GM12878 (cell line): ENCODE measurements at regions not wholly inside any gene's neighbourhood (a gene's known extent, or its start where the extent isn't known, plus 50 kb on each side); places are given as distances from the start of the nearest gene placed in this dataset.

Experiments
- ATAC-seq: fragments of 200-7000 bp; cut with Tn5 transposase; 3 replicates; pipeline ENCODE4 v1.9.1; 2020; ENCODE audit warnings: mild to moderate bottlenecking, moderate library complexity
- BruUV-seq: library from RNA; stranded (reverse); fragments of 400-500 nt; replicated peaks from 2 replicates; lab custom pipeline; 2021; lab: Mats Ljungman, UMichigan
- CTCF ChIA-PET: fragments of 300-600 bp; sonication (Branson Sonifier 250); formaldehyde crosslinking; extraction: SDS; loops from one replicate; lab custom pipeline; 2021; ENCODE audit warnings: inconsistent platforms; lab: Yijun Ruan, JAX
- POLR2A ChIA-PET: fragments of 350-600 bp; formaldehyde crosslinking; extraction: SDS; loops from one replicate; lab custom pipeline; 2021; ENCODE audit warnings: inconsistent platforms; lab: Charles Lee
- RAD21 ChIA-PET: fragments of 300-600 bp; sonication (Branson Sonifier 250); formaldehyde crosslinking; loops from one replicate; lab custom pipeline; 2023; ENCODE audit warnings: antibody characterized with exemption; ENCODE audit not compliant: unreplicated experiment; lab: Charles Lee
- SMC1A ChIA-PET: fragments of 300-600 bp; sonication (Branson Sonifier 250); formaldehyde crosslinking; loops from one replicate; lab custom pipeline; 2023; ENCODE audit not compliant: unreplicated experiment, uncharacterized antibody; lab: Charles Lee
- DNase-seq: peaks from one replicate; pipeline ENCODE4 v3.0.0-alpha.2; 2011; ENCODE audit warnings: low read depth, low spot score
- FAIRE-seq: peaks from 3 replicates; lab custom pipeline; 2011; peaks lifted over from hg19 to GRCh38; lab: Jason Lieb, UNC
- H2AFZ ChIP-seq: 2 replicates; pipeline ENCODE4 v1.6.0; 2011; ENCODE audit warnings: low read depth, low read length, control low read depth; ENCODE audit not compliant: control insufficient read depth
- H3K27ac ChIP-seq: 2 replicates; pipeline ENCODE4 v1.5.1; 2011; ENCODE audit warnings: control low read depth; ENCODE audit not compliant: control insufficient read depth, insufficient read depth
- H3K27me3 ChIP-seq, 2 experiments: replicated peaks in 1 of 2; 2 replicates each; pipeline versions ENCODE4 v1.6.0 to v1.6.1; 2011; ENCODE audit warnings: low read length in 1 of 2; ENCODE audit not compliant: control insufficient read depth in 2 of 2, insufficient read depth in 2 of 2
- H3K36me3 ChIP-seq, 2 experiments: 2 replicates each; pipeline ENCODE4 v1.5.1; 2011; ENCODE audit warnings: low read length in 1 of 2; ENCODE audit not compliant: control insufficient read depth in 2 of 2, insufficient read depth in 2 of 2
- H3K4me1 ChIP-seq: 2 replicates; pipeline ENCODE4 v1.6.1; 2011; ENCODE audit warnings: mild to moderate bottlenecking, low read length, moderate library complexity, mixed read lengths; ENCODE audit not compliant: control insufficient read depth, insufficient read depth
- H3K4me2 ChIP-seq: 2 replicates; pipeline ENCODE4 v1.6.0; 2011; ENCODE audit warnings: control low read depth; ENCODE audit not compliant: control insufficient read depth, insufficient read depth
- H3K4me3 ChIP-seq: fragments of 200-600 bp; sonication (generic); 2 replicates; pipeline ENCODE4 v1.5.1; 2016
- H3K79me2 ChIP-seq: 2 replicates; pipeline ENCODE4 v1.6.0; 2011; ENCODE audit warnings: low read length; ENCODE audit not compliant: control insufficient read depth, insufficient read depth
- H3K9ac ChIP-seq: 2 replicates; pipeline ENCODE4 v1.8.0; 2011; ENCODE audit warnings: low read length, control low read depth, mixed read lengths; ENCODE audit not compliant: control insufficient read depth, insufficient read depth
- H3K9me3 ChIP-seq: replicated peaks from 3 replicates; pipeline ENCODE4 v1.5.1; 2011; ENCODE audit warnings: mild to moderate bottlenecking, low read length; ENCODE audit not compliant: control insufficient read depth, insufficient read depth
- H4K20me1 ChIP-seq: 2 replicates; pipeline ENCODE4 v1.6.0; 2011; ENCODE audit not compliant: control insufficient read depth, insufficient read depth
- CREM ChIP-seq: IDR thresholded peaks from 2 replicates; pipeline ENCODE4 v1.6.1; 2014; ENCODE audit warnings: antibody characterized with exemption, low read depth
- KAT2A ChIP-seq: conservative IDR thresholded peaks from 2 replicates; pipeline ENCODE4 v1.6.1; 2011; ENCODE audit warnings: low read depth, low read length; ENCODE audit not compliant: control insufficient read depth
- MYB ChIP-seq: fragments of 150-350 bp; IDR thresholded peaks from 2 replicates; pipeline ENCODE4 v1.6.1; 2014; ENCODE audit warnings: mild to moderate bottlenecking, low read depth, low read length, borderline replicate concordance
- MYC ChIP-seq: IDR thresholded peaks from 2 replicates; pipeline ENCODE4 v1.6.1; 2011; ENCODE audit warnings: mild to moderate bottlenecking, low read length, moderate library complexity, inconsistent platforms; ENCODE audit not compliant: insufficient read depth, insufficient replicate concordance, insufficient read length, severe bottlenecking
- SKIL ChIP-seq: fragments of 450-650 bp; IDR thresholded peaks from 2 replicates; pipeline ENCODE4 v1.6.1; 2017; ENCODE audit warnings: mild to moderate bottlenecking, low read depth, inconsistent platforms; ENCODE audit not compliant: poor library complexity, severe bottlenecking
- SP1 ChIP-seq: IDR thresholded peaks from one replicate; pipeline ENCODE4 v1.6.1; 2011; ENCODE audit warnings: low read depth, low read length
- SRF ChIP-seq, 2 experiments: IDR thresholded peaks; 2 replicates each; pipeline ENCODE4 v1.6.1; 2011; ENCODE audit warnings: low read depth in 2 of 2, low read length in 2 of 2, mild to moderate bottlenecking in 1 of 2, moderate library complexity in 1 of 2
- ZBTB33 ChIP-seq: fragments of 450-650 bp; IDR thresholded peaks from 2 replicates; pipeline ENCODE4 v1.6.1; 2017; ENCODE audit warnings: mild to moderate bottlenecking
- ZNF687 ChIP-seq: fragments of 450-650 bp; IDR thresholded peaks from 2 replicates; pipeline ENCODE4 v1.6.1; 2017; ENCODE audit warnings: mild to moderate bottlenecking, moderate library complexity
- ZSCAN29 ChIP-seq: fragments of 450-650 bp; IDR thresholded peaks from 2 replicates; pipeline ENCODE4 v1.6.1; 2017; ENCODE audit warnings: mild to moderate bottlenecking, moderate library complexity
- ZZZ3 ChIP-seq: IDR thresholded peaks from 2 replicates; pipeline ENCODE4 v1.6.1; 2011; ENCODE audit warnings: low read depth; ENCODE audit not compliant: control insufficient read depth, insufficient read length
- WGBS: methylation state at CpG from one replicate; pipeline ENCODE4 v1.1.6; 2016; ENCODE audit warnings: low lambda C conversion rate; ENCODE audit not compliant: insufficient replicate concordance, insufficient coverage; ENCODE audit errors: missing lambda C conversion rate; 5-methylcytosine and 5-hydroxymethylcytosine counted together
- in situ Hi-C: fragments of 300-500 bp; cut with MboI; formaldehyde crosslinking; loops from 9 replicates; pipeline ENCODE4 v1.14.3; 2018; ENCODE audit warnings: mixed read lengths
- intact Hi-C: fragments of 100-400 bp; cut with micrococcal nuclease; formaldehyde crosslinking; loops from one replicate; pipeline ENCODE4 v1.14.2; 2022; ENCODE audit not compliant: unreplicated experiment

GRCh38 chr2:103293067-103293741 lies 531.4 kb downstream of the TMEM182 start:
- POLR2A ChIA-PET: no interaction called here

More at GRCh38 chr2:103293067-103293741, 531.4 kb downstream of the TMEM182 start:
- SMC1A ChIA-PET: interaction anchor here (1.5 kb wide), 1 partner anchor 10 kb away, joined by 3 read pairs; no protein-coding TSS in a partner anchor
- RAD21 ChIA-PET: no interaction called here
- Histone ChIP-seq H3K4me3 (no peak overlapping the region), H3K79me2 (no peaks in the 10 kb centered on the region), H3K27me3 (no peaks in the 10 kb centered on the region), H3K4me2 (no peak overlapping the region), H3K4me1 (no peaks in the 10 kb centered on the region), H3K9me3 (no peaks in the 10 kb centered on the region), H3K36me3 (no peaks in the 10 kb centered on the region), H4K20me1 (no peaks in the 10 kb centered on the region), H2AFZ (no peak overlapping the region), H3K27ac (no peak overlapping the region), H3K9ac (no peak overlapping the region)
- DNase-seq (no peak), ATAC-seq (no peak), FAIRE-seq (no peak)
- WGBS: 53% methylated on average over 16 of the region's 16 CpGs
- CTCF ChIA-PET: no interaction called here
- in situ Hi-C loops (no loop called here), intact Hi-C loops (no loop called here)
- TF ChIP-seq ZBTB33: no peak
- TF ChIP-seq SRF (IDR thresholded peaks at IDR 0.05; ENCODE audit: low read depth in 2 of 2, low read length in 2 of 2): no peak
- no peak for TF ChIP-seq ZSCAN29
- TF ChIP-seq SKIL: no peak
- TF ChIP-seq CREM: no peak
- TF ChIP-seq MYC: no peak
- TF ChIP-seq MYB: no peak
- TF ChIP-seq KAT2A: no peak
- TF ChIP-seq ZNF687: no peak
- no peak for TF ChIP-seq ZZZ3
- no peak for TF ChIP-seq SP1
- no TSS peak for BruUV-seq
